ENCODE measurements at regions not wholly inside any gene's neighbourhood (a gene's known extent, or its start where the extent isn't known, plus 50 kb on each side); places are given as distances from the start of the nearest gene placed in this dataset.

DNA sequence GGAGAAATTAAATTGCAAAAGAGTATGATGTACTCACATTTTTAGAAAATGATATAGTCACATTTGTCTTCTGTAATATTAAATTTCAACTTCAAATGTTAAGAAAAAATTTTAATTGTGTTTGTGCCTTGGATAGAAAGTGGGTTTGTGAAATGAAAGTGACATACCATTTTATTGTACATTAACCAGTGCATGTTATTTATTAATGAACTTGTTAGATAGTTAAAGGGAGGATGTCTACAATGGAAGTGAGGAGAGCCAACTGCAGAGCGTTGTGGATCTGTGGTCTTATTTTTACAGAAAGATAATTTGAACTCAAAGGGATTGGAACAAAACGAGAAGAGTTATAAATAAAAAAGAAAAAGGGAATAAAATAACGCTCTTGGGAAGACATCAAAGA, 291.7 kb downstream of the ARL4A start:
- TF ChIP-seq, protein P1, sequence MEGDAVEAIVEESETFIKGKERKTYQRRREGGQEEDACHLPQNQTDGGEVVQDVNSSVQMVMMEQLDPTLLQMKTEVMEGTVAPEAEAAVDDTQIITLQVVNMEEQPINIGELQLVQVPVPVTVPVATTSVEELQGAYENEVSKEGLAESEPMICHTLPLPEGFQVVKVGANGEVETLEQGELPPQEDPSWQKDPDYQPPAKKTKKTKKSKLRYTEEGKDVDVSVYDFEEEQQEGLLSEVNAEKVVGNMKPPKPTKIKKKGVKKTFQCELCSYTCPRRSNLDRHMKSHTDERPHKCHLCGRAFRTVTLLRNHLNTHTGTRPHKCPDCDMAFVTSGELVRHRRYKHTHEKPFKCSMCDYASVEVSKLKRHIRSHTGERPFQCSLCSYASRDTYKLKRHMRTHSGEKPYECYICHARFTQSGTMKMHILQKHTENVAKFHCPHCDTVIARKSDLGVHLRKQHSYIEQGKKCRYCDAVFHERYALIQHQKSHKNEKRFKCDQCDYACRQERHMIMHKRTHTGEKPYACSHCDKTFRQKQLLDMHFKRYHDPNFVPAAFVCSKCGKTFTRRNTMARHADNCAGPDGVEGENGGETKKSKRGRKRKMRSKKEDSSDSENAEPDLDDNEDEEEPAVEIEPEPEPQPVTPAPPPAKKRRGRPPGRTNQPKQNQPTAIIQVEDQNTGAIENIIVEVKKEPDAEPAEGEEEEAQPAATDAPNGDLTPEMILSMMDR (IDR thresholded peaks at IDR 0.05; ENCODE audit: low read depth, low read length, poor library complexity, severe bottlenecking), result no peak
- TF ChIP-seq EZH2phosphoT487 (IDR thresholded peaks at IDR 0.05; ENCODE audit: borderline replicate concordance, low read length), result no peak

Measured in DOHH2 (cell line).